ENCODE measurements at regions not wholly inside any gene's neighbourhood (a gene's known extent, or its start where the extent isn't known, plus 50 kb on each side); places are given as distances from the start of the nearest gene placed in this dataset.

GRCh38 chr16:73389085-73389484 lies 341.2 kb upstream of the ZFHX3 start:
- H3K9me3 Mint-ChIP-seq = no peaks in the 10 kb centered on the region
- Histone ChIP-seq H2AFZ (peak overlapping the region; percentile 89), H3K4me3 (no peak overlapping the region), H4K20me1 (replicated peaks; ENCODE audit: insufficient read depth) (no peaks in the 10 kb centered on the region), H3K4me2 (no peak overlapping the region), H3F3A (replicated peaks; ENCODE audit: low read depth) (no peaks in the 10 kb centered on the region), H3K79me2 (replicated peaks; ENCODE audit: insufficient read depth) (no peaks in the 10 kb centered on the region), H3K36me3 (ENCODE audit: insufficient read depth) (no peaks in the 10 kb centered on the region), H3K27me3 (ENCODE audit: insufficient read depth) (no peaks in the 10 kb centered on the region), H3K27ac (ENCODE audit: low read depth) (no peak overlapping the region), H3K9me2 (ENCODE audit: insufficient read depth) (peaks cover 6% of the 10 kb centered on the region; the same call in 1 of the 2 replicates), H3K4me1 (ENCODE audit: insufficient read depth) (no peaks in the 10 kb centered on the region)
- ATAC-seq = no peak
- no peak for TF ChIP-seq POLR2AphosphoS5 (IDR thresholded peaks at IDR 0.05; ENCODE audit: low read depth)
- TF ChIP-seq ETS1 (IDR thresholded peaks at IDR 0.05) = no peak
- TF ChIP-seq ZNF462 (CRISPR knock-in tag; IDR thresholded peaks at IDR 0.05) = no peak
- no peak for TF ChIP-seq ZNF331 (CRISPR knock-in tag; IDR thresholded peaks at IDR 0.05; ENCODE audit: low read depth)
- no peak for TF ChIP-seq EZH2 (IDR thresholded peaks at IDR 0.05; ENCODE audit: low read depth, unreplicated experiment)
- no peak for TF ChIP-seq STAT1 (IDR thresholded peaks at IDR 0.05; ENCODE audit: unreplicated experiment)
- no peak for TF ChIP-seq ZNF114 (CRISPR knock-in tag; IDR thresholded peaks at IDR 0.05)
- no peak for TF ChIP-seq NANOG (IDR thresholded peaks at IDR 0.05; ENCODE audit: borderline replicate concordance)
- TF ChIP-seq REST (IDR thresholded peaks at IDR 0.05; ENCODE audit: unreplicated experiment) = no peak
- TF ChIP-seq CREB1 (CRISPR knock-in tag; IDR thresholded peaks at IDR 0.05; ENCODE audit: low read depth) = no peak
- TF ChIP-seq JUNB (IDR thresholded peaks at IDR 0.05; ENCODE audit: unreplicated experiment) = no peak
- TF ChIP-seq CTCF (conservative IDR thresholded peaks at IDR 0.05; ENCODE audit: low read depth in 2 of 2) = no peak
- TF ChIP-seq EZH2phosphoT487 (IDR thresholded peaks at IDR 0.05; ENCODE audit: unreplicated experiment) = no peak
- no peaks in the 10 kb centered on the region for H3K27me3 Mint-ChIP-seq (ENCODE audit: insufficient read depth, low read depth, poor library complexity)
- no peaks in the 10 kb centered on the region for H3K36me3 Mint-ChIP-seq (ENCODE audit: low read depth)
- DNase-seq (ENCODE audit: low spot score) = no peak
- no peak overlapping the region for H3K4me3 Mint-ChIP-seq
- no peaks in the 10 kb centered on the region for H3K4me1 Mint-ChIP-seq
- H3K27ac Mint-ChIP-seq = no peak overlapping the region
